ENCODE measurements at regions not wholly inside any gene's neighbourhood (a gene's known extent, or its start where the extent isn't known, plus 50 kb on each side); places are given as distances from the start of the nearest gene placed in this dataset.

DNA sequence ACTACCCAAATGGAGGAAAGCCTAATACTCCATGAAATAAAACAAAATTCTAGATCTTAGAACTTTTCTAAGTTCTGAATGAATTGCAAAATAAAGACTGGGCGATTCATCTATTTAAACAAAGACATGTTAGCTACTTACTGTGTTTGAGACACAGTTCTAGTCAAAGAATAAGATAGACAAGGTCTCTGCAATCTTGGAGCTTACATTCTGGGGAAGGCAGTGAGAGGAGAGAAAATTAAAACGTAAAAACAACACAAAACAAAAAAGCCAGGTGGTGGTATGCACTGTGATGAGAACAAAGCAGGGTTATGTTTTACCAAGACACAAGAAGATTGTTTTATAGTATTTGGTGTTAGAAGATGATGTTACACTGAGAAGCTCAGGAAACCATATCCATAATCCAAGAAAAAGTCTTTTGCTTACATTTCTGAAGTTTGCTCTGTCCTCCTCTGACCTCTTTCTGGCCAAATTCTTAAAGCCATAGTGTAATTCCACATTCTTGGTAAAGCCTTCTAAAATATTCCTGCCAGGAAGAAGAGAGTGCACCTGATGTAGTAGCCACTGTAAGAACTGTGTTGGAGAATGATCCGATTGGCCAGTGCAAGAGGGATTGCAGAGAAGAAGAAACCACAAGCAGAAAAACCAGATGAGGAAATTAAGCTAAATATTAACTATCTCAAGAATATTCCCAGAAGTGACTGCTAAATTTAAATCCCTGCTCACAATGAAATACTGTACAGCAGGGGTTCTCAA is 218.4 kb downstream of the PCSK1 start:
- DNase-seq (ENCODE audit: low read depth) = no peak
- in situ Hi-C loops (cut with HindIII; ENCODE audit: low sequenced_read_pairs) = no loop called here
- no peak overlapping the region for H3K4me3 ChIP-seq (ENCODE audit: low read depth, low read length)
- TF ChIP-seq, protein P1, sequence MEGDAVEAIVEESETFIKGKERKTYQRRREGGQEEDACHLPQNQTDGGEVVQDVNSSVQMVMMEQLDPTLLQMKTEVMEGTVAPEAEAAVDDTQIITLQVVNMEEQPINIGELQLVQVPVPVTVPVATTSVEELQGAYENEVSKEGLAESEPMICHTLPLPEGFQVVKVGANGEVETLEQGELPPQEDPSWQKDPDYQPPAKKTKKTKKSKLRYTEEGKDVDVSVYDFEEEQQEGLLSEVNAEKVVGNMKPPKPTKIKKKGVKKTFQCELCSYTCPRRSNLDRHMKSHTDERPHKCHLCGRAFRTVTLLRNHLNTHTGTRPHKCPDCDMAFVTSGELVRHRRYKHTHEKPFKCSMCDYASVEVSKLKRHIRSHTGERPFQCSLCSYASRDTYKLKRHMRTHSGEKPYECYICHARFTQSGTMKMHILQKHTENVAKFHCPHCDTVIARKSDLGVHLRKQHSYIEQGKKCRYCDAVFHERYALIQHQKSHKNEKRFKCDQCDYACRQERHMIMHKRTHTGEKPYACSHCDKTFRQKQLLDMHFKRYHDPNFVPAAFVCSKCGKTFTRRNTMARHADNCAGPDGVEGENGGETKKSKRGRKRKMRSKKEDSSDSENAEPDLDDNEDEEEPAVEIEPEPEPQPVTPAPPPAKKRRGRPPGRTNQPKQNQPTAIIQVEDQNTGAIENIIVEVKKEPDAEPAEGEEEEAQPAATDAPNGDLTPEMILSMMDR (IDR thresholded peaks at IDR 0.05; ENCODE audit: low read depth, low read length, missing control alignments) = no peak

DNA sequence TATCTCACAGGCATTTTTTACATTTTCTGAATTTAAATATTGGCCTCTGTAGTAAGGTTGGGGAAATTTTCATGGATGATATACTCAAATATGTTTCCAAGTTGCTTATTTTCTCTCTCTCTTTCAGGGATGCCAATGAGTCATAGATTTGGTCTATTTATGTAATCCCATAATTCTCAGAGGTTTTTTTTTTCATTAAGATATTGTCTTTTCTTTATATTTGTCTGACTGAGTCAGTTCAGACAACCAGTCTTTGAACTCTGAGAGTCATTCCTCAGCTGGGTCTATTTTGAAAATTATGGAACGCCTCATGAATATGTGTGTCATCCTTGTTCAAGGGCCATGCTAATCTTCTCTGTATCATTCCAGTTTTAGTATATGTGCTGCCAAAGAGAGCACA is 223.2 kb downstream of the PCSK1 start:
- no peak for DNase-seq (ENCODE audit: low read depth)
- H3K4me3 ChIP-seq (ENCODE audit: low read depth, low read length) = no peak overlapping the region
- in situ Hi-C loops (cut with HindIII; ENCODE audit: low sequenced_read_pairs) = no loop called here
- TF ChIP-seq, protein P1 (IDR thresholded peaks at IDR 0.05; ENCODE audit: low read depth, low read length, missing control alignments) = no peak

DNA sequence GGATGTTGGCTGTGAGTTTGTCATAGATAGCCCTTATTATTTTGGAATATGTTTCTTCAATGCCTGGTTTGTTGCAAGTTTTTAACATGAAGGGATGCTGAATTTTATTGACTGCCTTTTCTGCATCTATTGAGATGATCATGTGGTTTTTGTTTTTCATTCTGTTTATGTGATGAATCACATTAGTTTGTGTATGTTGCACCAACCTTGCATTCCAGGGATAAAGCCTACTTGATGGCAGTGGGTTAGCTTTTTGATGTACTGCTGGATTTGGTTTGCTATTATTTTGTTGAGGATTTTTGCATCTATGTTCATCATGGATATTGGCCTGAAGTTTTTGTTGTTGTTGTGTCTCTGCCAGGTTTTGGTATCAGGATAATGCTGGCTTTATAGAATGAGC is 225.6 kb downstream of the PCSK1 start:
- H3K4me3 ChIP-seq (ENCODE audit: low read depth, low read length) = no peak overlapping the region
- in situ Hi-C loops (cut with HindIII; ENCODE audit: low sequenced_read_pairs) = no loop called here
- TF ChIP-seq, protein P1 (IDR thresholded peaks at IDR 0.05; ENCODE audit: low read depth, low read length, missing control alignments) = no peak
- DNase-seq (ENCODE audit: low read depth) = no peak

DNA sequence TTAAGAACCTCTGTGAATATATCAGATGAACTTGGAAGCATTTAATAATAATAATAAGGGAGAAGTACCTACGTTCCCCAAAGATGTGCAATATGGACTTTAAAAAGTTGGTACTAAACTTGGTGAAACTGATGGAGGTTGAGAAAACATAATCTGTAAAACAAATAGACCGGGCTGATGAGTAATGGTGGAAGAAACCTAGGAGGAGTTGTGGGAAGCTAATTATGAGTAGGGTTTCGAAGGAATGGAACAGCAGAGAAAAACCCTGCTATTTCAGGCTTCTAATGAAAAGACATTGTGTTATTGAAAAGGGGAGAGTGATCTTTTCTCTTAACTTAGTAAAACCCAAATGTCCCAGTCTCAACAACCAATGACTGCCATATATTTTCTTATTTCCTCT is 229.3 kb downstream of the PCSK1 start:
- TF ChIP-seq, protein P1 (IDR thresholded peaks at IDR 0.05; ENCODE audit: low read depth, low read length, missing control alignments) = no peak
- in situ Hi-C loops (cut with HindIII; ENCODE audit: low sequenced_read_pairs) = no loop called here
- no peak for DNase-seq (ENCODE audit: low read depth)
- no peak overlapping the region for H3K4me3 ChIP-seq (ENCODE audit: low read depth, low read length)

DNA sequence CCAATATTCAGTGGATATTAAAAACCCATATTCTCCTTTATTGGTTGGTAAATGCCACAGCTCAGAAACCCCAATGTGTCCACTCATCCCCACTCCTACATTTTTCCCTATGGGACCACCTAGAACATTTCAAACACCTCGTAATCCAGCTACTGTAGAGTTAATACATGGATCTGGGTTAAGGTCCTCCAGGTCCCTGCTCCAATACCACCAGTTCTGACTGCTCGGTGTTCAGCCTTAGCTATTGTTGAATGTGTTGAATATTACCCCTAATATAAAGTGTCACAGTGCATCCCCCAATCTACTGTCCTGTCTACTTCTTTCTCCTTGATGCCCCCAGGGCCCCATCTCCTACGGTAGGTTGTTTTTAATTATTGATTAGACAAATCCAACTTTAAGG is 231.5 kb downstream of the PCSK1 start:
- in situ Hi-C loops (cut with HindIII; ENCODE audit: low sequenced_read_pairs) = no loop called here
- no peak for DNase-seq (ENCODE audit: low read depth)
- TF ChIP-seq, protein P1 (IDR thresholded peaks at IDR 0.05; ENCODE audit: low read depth, low read length, missing control alignments) = no peak

DNA sequence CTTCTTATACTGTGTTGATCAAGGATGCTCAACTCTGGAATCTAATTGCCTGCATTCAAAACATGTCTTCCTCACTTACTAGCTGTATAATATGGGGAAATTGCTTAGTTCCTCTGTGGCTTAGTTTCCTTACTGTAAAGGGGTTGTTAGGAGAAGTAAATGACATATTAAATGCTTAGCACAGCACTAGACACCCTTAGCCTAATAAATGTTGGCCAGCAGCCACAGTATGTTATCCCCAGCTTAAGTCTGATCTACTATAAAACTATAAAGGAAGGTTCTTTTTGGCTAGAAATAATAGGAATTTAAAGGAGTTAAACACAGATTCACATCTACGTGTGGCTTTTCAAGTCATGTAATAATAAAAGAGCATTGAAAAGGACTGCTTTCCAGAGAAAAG is 232.4 kb downstream of the PCSK1 start:
- in situ Hi-C loops (cut with HindIII; ENCODE audit: low sequenced_read_pairs) = no loop called here
- no peak overlapping the region for H3K4me3 ChIP-seq (ENCODE audit: low read depth, low read length)
- TF ChIP-seq, protein P1 (IDR thresholded peaks at IDR 0.05; ENCODE audit: low read depth, low read length, missing control alignments) = no peak
- DNase-seq (ENCODE audit: low read depth) = no peak

More for the DNA sequence above, 231.5 kb downstream of the PCSK1 start:
- H3K4me3 ChIP-seq (ENCODE audit: low read depth, low read length) = no peak overlapping the region

All from astrocyte of the cerebellum (primary cell).